ENCODE measurements at regions not wholly inside any gene's neighbourhood (a gene's known extent, or its start where the extent isn't known, plus 50 kb on each side); places are given as distances from the start of the nearest gene placed in this dataset.

- 88% methylated on average over 3 of the region's 3 CpGs for WGBS (ENCODE audit: insufficient coverage)
- no peak for TF ChIP-seq CTCF (IDR thresholded peaks at IDR 0.05)
- no peak overlapping the region for H3K4me3 Mint-ChIP-seq
- DNase-seq: no peak
- no peaks in the 10 kb centered on the region for H3K27me3 Mint-ChIP-seq (ENCODE audit: low read depth in 2 of 2)
- no peaks in the 10 kb centered on the region for H3K4me1 Mint-ChIP-seq
- H3K27ac Mint-ChIP-seq: no peak overlapping the region
- H3K27me3 ChIP-seq (ENCODE audit: control insufficient read depth, insufficient read depth, low read length): no peaks in the 10 kb centered on the region
- no peaks in the 10 kb centered on the region for H3K9me3 ChIP-seq (ENCODE audit: control insufficient read depth, insufficient read depth, low read length)
- peaks cover 0 to 2% of the 10 kb centered on the region in 2 donors for H3K9me3 Mint-ChIP-seq
- no peak overlapping the region for H3K27ac ChIP-seq (ENCODE audit: low read length)
- intact Hi-C loops (cut with micrococcal nuclease): no loop called here
- H3K4me3 ChIP-seq (ENCODE audit: low read length): no peak overlapping the region
- no peaks in the 10 kb centered on the region for H3K36me3 Mint-ChIP-seq
- H3K4me1 ChIP-seq (ENCODE audit: control insufficient read depth, insufficient read depth, low read length): no peaks in the 10 kb centered on the region
- ATAC-seq: no peak
- H3K36me3 ChIP-seq (ENCODE audit: control insufficient read depth, insufficient read depth, low read length): no peaks in the 10 kb centered on the region
Observed at GRCh38 chr1:221013691-221014660, 134.7 kb downstream of the HLX start.

GRCh38 chr1:221015159-221015790 is 136.0 kb downstream of the HLX start:
- H3K9me3 ChIP-seq (ENCODE audit: control insufficient read depth, insufficient read depth, low read length): no peaks in the 10 kb centered on the region
- DNase-seq: no peak
- no peaks in the 10 kb centered on the region for H3K4me1 Mint-ChIP-seq
- no peaks in the 10 kb centered on the region for H3K27me3 Mint-ChIP-seq (ENCODE audit: low read depth in 2 of 2)
- no peaks in the 10 kb centered on the region for H3K36me3 ChIP-seq (ENCODE audit: control insufficient read depth, insufficient read depth, low read length)
- no peak overlapping the region for H3K4me3 Mint-ChIP-seq
- no peak overlapping the region for H3K27ac Mint-ChIP-seq
- TF ChIP-seq CTCF (IDR thresholded peaks at IDR 0.05): no peak
- no peaks in the 10 kb centered on the region for H3K4me1 ChIP-seq (ENCODE audit: control insufficient read depth, insufficient read depth, low read length)
- H3K36me3 Mint-ChIP-seq: no peaks in the 10 kb centered on the region
- H3K4me3 ChIP-seq (ENCODE audit: low read length): no peak overlapping the region
- H3K9me3 Mint-ChIP-seq: no peaks in the 10 kb centered on the region
- H3K27ac ChIP-seq (ENCODE audit: low read length): no peak overlapping the region
- no peaks in the 10 kb centered on the region for H3K27me3 ChIP-seq (ENCODE audit: control insufficient read depth, insufficient read depth, low read length)
- intact Hi-C loops (cut with micrococcal nuclease): no loop called here
- 90% methylated on average over 5 of the region's 5 CpGs for WGBS (ENCODE audit: insufficient coverage)
- ATAC-seq: no peak

GRCh38 chr1:221016751-221017150 is 137.5 kb downstream of the HLX start:
- no peak for ATAC-seq

More at GRCh38 chr1:221016751-221017150, 137.5 kb downstream of the HLX start:
- H3K27me3 Mint-ChIP-seq (ENCODE audit: low read depth in 2 of 2): no peaks in the 10 kb centered on the region
- no peaks in the 10 kb centered on the region for H3K4me1 Mint-ChIP-seq
- no peak overlapping the region for H3K27ac Mint-ChIP-seq
- TF ChIP-seq CTCF (IDR thresholded peaks at IDR 0.05): no peak
- H3K27me3 ChIP-seq (ENCODE audit: control insufficient read depth, insufficient read depth, low read length): no peaks in the 10 kb centered on the region
- H3K4me3 Mint-ChIP-seq: no peak overlapping the region
- no peaks in the 10 kb centered on the region for H3K9me3 ChIP-seq (ENCODE audit: control insufficient read depth, insufficient read depth, low read length)
- H3K36me3 Mint-ChIP-seq: no peaks in the 10 kb centered on the region
- no peak overlapping the region for H3K27ac ChIP-seq (ENCODE audit: low read length)
- H3K9me3 Mint-ChIP-seq: peaks cover 0 to 2% of the 10 kb centered on the region in 2 donors
- no peak overlapping the region for H3K4me3 ChIP-seq (ENCODE audit: low read length)
- no peaks in the 10 kb centered on the region for H3K4me1 ChIP-seq (ENCODE audit: control insufficient read depth, insufficient read depth, low read length)
- no peaks in the 10 kb centered on the region for H3K36me3 ChIP-seq (ENCODE audit: control insufficient read depth, insufficient read depth, low read length)
- intact Hi-C loops (cut with micrococcal nuclease): no loop called here
- no peak for DNase-seq

All from natural killer cell (primary cell).